NCI-H345 treated with DMSO at 0.1 percent for 48 hours (cell line): ENCODE measurements at regions not wholly inside any gene's neighbourhood (a gene's known extent, or its start where the extent isn't known, plus 50 kb on each side); places are given as distances from the start of the nearest gene placed in this dataset.

Source experiments
- DNase-seq: peaks from one replicate; lab custom pipeline; 2025; ENCODE audit not compliant: unreplicated experiment; lab: John Stamatoyannopoulos, UW

- DNase-seq = no peak
These were observed 280.3 kb downstream of the HACE1 start for GRCh38 chr6:104579310-104579863.

DNA sequence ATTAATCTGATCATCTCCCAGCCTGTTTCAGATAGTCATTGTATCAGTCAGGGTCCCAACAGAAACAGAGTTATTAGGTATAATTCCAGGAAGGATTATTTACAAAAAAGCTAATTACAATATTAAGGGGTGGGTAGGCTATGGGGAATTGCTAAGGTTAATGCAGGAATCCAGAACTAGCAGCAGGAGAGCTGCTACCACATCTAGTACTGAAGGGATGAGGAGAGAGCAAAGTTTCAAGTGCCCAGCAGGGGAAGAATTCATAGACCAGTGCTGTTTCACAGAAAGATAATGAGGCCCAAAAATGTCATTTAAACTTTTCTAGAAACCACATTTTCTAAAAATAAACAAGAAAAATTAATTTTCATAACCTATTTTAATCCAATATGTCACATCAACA is 284.2 kb downstream of the HACE1 start:
- DNase-seq = no peak

DNA sequence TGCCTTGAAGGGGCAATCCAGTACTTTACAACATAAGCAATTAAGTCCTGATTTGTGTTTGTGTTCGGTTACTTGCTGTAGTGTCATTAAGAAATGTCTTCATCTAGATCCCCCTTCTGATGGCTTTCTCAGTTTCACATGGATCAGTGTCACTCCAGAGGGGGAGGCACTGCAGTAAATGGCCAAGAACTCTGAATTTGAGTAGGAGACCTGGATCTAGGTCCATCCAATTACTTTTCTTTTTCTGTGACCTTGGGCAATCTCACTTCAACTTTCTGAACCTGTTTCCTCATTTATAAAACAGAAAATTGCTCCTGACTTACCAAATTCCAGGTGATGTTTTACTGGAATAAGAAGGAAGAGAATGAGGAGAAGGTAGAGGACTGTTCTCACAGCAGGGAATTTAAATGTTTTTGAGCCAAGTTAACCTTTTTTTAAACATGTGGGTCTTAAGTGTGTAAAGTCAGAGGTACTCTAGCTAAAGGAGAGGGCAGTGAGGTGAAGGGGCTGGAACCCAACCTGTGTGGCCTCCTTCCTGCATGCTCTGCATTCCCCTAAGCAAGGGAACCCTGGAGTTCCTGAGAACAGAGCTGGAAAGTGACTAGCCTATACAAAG is 285.5 kb downstream of the HACE1 start:
- no peak for DNase-seq

GRCh38 chr6:104573350-104573749 is 286.4 kb downstream of the HACE1 start:
- DNase-seq = no peak

DNA sequence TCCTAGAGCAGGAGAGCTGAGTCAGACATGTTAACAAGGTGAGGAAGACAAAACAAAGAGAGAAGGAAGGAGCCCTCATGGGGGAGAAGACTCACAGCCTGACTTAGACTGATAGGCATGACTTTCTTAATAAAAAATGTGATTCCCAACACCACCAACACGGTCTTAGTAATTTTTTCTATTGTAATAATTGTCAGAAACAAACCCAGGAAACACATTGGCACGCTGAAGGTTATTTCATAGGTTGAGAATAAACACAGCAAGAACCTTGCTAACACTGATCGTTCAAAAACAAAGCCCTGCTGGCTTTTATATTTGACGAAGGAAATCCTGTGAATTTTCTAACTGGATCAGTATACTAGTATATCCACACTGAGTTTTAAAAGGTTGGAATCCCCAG is 286.8 kb downstream of the HACE1 start:
- no peak for DNase-seq

DNA sequence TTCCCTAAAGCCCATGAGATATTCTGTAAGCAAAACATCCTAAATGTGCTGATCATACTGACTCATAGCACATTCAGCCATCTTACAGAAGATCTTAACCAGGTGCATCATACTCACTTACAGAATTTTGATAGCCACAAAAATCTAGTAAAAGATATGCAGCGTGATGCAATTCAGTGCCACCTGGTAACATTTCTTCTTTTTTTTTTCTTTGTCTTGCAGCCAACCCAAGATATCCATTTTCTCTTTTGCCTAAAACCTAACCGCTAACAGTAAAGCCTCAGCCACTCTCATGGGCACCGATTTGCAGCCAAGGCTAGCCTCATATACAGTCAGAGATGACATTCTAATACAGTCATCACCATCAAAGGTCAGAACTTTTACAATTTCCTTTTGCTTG is 293.3 kb downstream of the HACE1 start:
- DNase-seq = no peak

DNA sequence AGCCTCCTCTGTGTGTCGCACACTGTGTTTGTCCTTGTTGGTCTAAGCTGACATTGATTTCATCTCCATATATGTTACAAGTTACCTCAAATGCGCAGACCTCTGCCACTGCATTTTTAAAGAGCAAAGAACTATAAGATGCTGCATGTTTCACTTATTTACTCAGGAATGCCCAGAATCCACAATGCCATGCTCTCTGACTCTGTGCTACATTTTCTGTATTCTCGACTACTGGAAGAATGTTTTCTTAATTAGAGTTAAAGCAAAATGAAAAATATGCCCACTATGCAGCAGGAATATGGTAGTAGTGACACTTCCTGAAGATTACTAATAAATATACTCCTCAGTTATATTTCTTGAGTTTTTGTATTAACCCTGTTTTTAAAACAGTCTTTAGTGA is 296.4 kb downstream of the HACE1 start:
- no peak for DNase-seq

DNA sequence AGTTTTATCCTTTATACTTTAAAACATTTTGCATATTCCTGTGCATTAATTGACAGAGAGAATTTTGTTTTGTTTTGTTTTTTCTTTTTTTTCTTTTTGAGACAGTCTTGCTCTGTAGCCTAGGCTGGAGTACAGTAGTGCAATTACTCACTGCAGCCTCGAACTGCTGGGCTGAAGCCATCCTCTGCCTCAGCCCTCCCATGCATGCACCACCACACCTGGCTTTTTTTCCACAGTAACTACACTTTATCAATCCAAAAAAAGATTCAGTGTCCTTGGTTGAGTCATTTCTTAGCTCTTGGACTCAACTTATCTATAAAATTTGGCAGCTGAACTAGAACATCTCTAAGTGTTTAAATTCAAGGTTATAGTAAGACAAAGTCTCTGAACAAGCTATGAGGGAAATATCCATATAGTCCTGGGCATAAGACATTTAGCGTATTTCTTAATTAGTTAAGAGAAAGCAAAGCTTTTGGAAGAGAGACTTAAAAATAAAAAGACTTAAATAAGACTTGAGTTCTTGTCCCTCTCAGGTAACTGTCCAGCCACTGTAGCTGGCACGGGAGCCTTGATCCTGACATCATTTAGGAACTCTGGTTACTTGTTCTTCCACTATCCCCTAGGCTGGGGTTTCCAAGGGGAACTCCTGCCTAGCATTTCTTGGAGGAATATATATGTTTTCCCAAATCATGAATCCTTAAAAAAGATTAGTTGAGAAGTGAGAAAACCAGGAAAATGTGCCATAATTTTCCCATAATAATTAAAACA is 300.1 kb downstream of the HACE1 start:
- DNase-seq = no peak

DNA sequence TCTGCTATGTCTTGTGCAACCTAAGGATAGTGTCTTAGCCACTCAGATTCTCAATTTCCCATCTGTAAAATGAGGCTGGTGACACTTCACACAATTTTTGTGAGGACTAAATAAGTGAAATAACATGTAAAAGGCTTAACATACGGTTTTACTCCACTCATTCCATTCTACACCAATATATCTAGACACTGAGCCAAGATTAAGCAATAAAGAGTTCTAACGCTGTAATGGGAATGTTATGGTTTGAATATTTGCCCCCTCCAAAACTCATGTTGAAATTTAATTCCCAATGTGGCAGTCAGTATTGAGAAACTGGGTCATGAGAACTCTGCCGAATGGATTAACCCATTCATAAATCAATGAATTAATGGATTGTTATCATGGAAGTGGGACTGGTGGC is 301.0 kb downstream of the HACE1 start:
- no peak for DNase-seq

DNA sequence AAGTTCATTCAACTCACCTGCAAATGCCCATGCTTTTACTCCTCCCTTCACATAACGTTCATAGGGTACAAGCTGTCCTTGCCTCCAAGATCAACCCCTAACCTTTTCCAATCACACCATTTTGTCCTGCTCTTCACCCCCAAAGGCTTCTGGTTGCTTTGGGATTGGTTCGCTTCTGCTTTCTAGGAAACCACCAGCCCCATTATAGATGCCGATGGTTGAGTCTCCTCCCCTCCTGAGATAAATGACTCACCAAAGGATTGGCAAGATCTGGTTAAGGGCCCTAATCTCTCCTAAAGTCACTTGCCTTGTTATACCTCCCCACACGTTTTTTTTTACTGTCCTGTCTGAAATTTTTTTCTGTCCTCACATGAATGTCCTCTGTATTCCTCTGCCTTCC is 311.4 kb downstream of the HACE1 start:
- DNase-seq = no peak

DNA sequence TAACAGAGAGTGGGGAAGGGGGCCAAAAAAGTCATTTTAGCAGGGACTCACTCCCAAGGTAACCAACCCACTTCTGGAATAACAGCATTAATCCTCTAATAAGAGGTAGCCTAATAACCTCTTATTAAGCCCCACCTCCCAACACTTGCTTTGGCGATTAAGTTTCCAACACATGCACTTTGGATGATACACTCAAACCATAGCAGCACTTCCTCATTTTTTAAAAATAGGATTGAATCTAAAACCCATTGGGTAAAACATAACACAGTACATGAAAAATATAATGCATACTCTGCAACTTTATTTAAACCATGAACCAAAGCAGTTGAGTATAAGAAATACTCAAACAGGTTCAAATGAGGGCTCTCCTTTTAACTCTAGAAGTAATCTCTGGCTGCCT is 318.3 kb downstream of the HACE1 start:
- no peak for DNase-seq

DNA sequence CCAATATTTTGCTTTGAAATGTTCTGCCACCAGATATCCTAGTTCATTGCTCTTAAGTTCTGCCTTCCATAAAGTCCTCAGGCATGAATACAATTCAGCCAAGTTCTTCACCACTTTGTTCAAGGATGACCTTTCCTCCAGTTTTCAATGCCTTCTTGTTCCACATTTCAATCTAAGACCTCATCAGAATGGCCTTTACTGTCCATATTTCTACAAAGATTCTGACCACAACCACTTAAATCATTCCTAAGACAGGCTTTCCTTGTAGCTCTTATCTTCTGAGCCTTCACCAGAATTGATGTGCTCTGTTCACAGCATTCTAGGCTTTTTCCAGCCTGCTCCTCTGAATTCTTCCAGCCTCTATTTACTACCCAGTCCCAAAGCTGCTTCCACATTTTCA is 319.0 kb downstream of the HACE1 start:
- no peak for DNase-seq

DNA sequence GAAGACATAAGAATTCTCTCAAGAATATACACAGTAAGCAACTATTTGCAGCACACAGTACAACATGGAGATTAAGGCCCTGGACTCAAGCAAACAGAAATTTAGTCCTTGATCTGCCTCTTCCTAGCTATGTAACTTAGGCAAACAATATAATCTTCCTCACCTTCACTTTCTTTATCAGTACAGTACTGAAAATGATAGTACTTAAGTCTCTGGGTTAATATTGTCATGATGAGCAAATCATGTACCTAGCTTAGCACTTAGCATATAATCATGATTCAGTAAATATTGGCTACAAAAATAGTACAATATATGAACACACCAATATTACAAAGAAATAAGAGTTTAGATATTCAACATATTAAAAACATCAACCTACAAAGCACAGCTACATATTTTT is 320.5 kb downstream of the HACE1 start:
- no peak for DNase-seq

DNA sequence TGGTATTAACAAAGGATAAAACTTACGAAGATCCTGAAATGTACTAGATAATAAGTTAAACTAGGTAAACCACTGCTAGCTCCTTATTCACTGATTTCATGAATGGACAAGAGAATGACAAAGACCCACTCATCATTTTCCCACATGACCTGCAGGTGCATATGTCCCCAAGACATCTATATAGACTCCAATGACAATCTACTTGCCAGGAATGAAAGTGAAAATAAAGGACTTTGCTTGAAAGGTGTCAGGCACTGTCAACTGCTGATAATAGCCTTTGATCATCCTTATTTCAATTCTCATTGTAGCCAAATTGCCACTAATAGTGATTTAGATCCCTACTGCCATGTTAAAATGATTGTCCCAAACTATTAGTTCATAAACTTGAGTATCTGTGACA is 321.8 kb downstream of the HACE1 start:
- no peak for DNase-seq

DNA sequence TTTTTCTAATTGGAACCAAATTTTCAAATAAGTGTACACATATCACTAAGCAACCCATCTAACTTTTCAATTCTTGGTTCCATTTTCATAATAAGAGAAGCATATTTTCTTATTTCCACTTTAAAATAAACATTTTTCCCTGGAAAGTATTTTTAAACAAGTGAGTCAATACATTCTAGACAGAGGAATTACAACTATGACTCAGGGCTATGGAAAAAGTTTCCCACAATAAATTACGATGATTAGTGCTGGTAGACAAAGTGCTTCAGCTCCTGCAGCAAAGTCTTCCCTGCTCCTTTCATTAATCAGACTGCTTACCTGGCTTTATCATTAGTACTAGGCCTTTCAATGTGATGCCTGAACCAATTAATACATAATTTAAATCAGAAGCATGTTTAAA is 322.5 kb downstream of the HACE1 start:
- no peak for DNase-seq

GRCh38 chr6:104532462-104532861 is 327.3 kb downstream of the HACE1 start:
- no peak for DNase-seq

DNA sequence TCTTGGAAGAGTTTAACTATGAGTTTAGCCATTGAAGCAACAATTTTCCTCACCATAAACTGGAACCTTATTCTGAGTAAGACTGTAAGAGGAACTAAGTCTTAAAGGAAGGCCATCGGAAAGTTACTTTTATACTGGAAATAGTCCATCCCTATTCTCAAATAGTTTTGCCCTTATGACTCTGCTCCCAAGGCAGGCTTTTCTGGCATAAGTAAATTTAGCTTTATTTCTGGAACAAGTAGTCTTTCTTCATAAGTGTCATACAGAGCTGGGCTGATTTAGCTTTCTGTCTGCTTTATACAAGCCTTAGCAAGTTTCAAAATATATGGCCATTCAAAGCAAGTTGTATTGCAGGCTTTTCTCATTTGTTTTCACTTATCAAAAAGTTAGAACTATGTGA is 328.1 kb downstream of the HACE1 start:
- no peak for DNase-seq

- DNase-seq = no peak
These were observed 331.8 kb downstream of the HACE1 start for GRCh38 chr6:104527761-104528415.

GRCh38 chr6:104527311-104527710 is 332.4 kb downstream of the HACE1 start:
- DNase-seq = no peak

DNA sequence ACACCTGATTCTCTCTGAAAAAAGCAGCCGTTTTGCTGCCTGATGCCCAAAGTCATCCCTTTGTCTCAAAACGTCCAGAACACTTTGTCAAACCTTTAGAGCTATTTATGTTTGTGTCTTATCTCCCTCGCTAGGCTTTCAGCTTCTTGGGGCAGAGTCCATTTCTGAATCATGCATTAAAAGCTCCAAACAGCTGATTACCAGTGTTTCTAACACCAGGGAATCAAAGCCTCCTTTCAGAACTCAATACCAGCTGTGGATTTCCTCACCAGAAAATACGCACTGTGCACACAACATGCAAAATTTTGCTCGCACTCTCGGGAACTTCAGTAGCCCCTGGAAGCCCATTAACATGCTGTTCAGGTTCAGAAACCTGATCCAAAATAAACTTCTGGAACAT is 333.3 kb downstream of the HACE1 start:
- peak; percentile 58 for DNase-seq

- DNase-seq = peak; percentile 86
These were observed 333.9 kb downstream of the HACE1 start for GRCh38 chr6:104525677-104526322.

DNA sequence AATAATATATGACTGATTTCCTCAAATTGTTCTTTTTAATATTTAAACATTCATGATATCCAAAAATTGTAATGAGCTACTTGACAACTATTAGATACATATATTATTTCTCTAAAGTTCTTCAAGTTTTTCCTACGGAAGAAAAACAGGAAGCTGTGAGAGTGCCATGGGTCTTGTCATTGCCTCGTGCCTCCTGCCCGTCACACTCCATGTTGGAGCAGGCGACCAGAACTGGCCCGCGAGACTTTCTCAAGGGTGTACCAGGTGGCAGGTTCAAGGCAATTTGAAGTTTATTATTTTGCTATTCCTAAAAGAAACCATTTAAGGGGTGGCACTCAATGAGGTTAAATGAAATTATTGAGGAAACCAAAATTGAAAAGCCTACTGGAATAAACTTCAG is 337.2 kb downstream of the HACE1 start:
- no peak for DNase-seq
